ENCODE measurements at regions not wholly inside any gene's neighbourhood (a gene's known extent, or its start where the extent isn't known, plus 50 kb on each side); places are given as distances from the start of the nearest gene placed in this dataset.

GRCh38 chr7:46318276-46318675 lies 397.2 kb upstream of the IGFBP3 start:
- no peaks in the 10 kb centered on the region for H3K27me3 ChIP-seq (ENCODE audit: insufficient read depth, low read length)
- RAD21 ChIA-PET (ENCODE audit: low non-redundant PET in 1 of 2, low total read pairs in 2 of 2, uncharacterized antibody in 2 of 2, unreplicated experiment in 2 of 2): no interaction called here
- ATAC-seq (no peak), DNase-seq (ENCODE audit: low read depth, low spot score) (no peak)
- H3K27ac ChIP-seq (ENCODE audit: low read depth, low read length): no peak overlapping the region
- CTCF ChIA-PET: no interaction called here
- POLR2A ChIA-PET: no interaction called here
- H3K9ac ChIP-seq (ENCODE audit: low read length): no peak overlapping the region
- intact Hi-C loops (cut with micrococcal nuclease): no loop called here
- no peaks in the 10 kb centered on the region for H3K9me3 ChIP-seq (ENCODE audit: control insufficient read depth in 1 of 2, insufficient read depth in 1 of 2, low read depth in 1 of 2, low read length in 2 of 2)
- TF ChIP-seq ELF1 (IDR thresholded peaks at IDR 0.05; ENCODE audit: borderline replicate concordance, low read depth) (no peak), YY1 (IDR thresholded peaks at IDR 0.05; ENCODE audit: extremely low read depth, insufficient replicate concordance, low read depth, low read length) (no peak), MAX (IDR thresholded peaks at IDR 0.05) (no peak)
- H3K36me3 ChIP-seq (ENCODE audit: control insufficient read depth in 1 of 2, insufficient read depth in 2 of 2, low read length in 2 of 2): no peaks in the 10 kb centered on the region
- BruUV-seq (replicated peaks): no TSS peak
- H3K4me1 ChIP-seq (ENCODE audit: control insufficient read depth in 1 of 2, insufficient read depth in 2 of 2, low read length in 2 of 2): no peaks in the 10 kb centered on the region
- no peak overlapping the region for H2AFZ ChIP-seq (ENCODE audit: low read depth, low read length, poor library complexity, severe bottlenecking)
- no peaks in the 10 kb centered on the region for H3K9me2 ChIP-seq (ENCODE audit: insufficient read depth)
- no peaks in the 10 kb centered on the region for H3K79me2 ChIP-seq (ENCODE audit: insufficient read depth, low read length)
- H3K4me2 ChIP-seq (ENCODE audit: low read length): no peak overlapping the region
- H3K4me3 ChIP-seq (replicated peaks in 1 of 2; ENCODE audit: low read depth in 1 of 2, low read length in 2 of 2): no peak overlapping the region
- H4K20me1 ChIP-seq (ENCODE audit: insufficient read depth): no peaks in the 10 kb centered on the region

- H3K4me3 ChIP-seq (replicated peaks in 1 of 2; ENCODE audit: low read depth in 1 of 2, low read length in 2 of 2): no peak overlapping the region
- no peak for TF ChIP-seq EZH2phosphoT487 (IDR thresholded peaks at IDR 0.05; ENCODE audit: borderline replicate concordance)
- TF ChIP-seq ATF3 (IDR thresholded peaks at IDR 0.05): no peak
- no peak for TF ChIP-seq CEBPB (IDR thresholded peaks at IDR 0.05; ENCODE audit: low read depth)
- no peak for TF ChIP-seq ELF1 (IDR thresholded peaks at IDR 0.05; ENCODE audit: borderline replicate concordance, low read depth)
- no peak for TF ChIP-seq EZH2 (IDR thresholded peaks at IDR 0.05)
- TF ChIP-seq TCF7L2 (IDR thresholded peaks at IDR 0.05; ENCODE audit: borderline replicate concordance, extremely low read depth, insufficient read depth, insufficient read length): no peak
- TF ChIP-seq SRF (IDR thresholded peaks at IDR 0.05; ENCODE audit: low read depth): no peak
- no peak for TF ChIP-seq ZNF274 (IDR thresholded peaks at IDR 0.05; ENCODE audit: low read depth, low read length)
- TF ChIP-seq JUND (IDR thresholded peaks at IDR 0.05): no peak
- no peak for TF ChIP-seq YY1 (IDR thresholded peaks at IDR 0.05; ENCODE audit: extremely low read depth, insufficient replicate concordance, low read depth, low read length)
- TF ChIP-seq SIN3A (IDR thresholded peaks at IDR 0.05; ENCODE audit: low read depth): no peak
- BruUV-seq (replicated peaks): no TSS peak
These were observed 396.2 kb upstream of the IGFBP3 start for GRCh38 chr7:46317256-46317655.

More at GRCh38 chr7:46317256-46317655, 396.2 kb upstream of the IGFBP3 start:
- intact Hi-C loops (cut with micrococcal nuclease): no loop called here
- H3K4me1 ChIP-seq (ENCODE audit: control insufficient read depth in 1 of 2, insufficient read depth in 2 of 2, low read length in 2 of 2): no peaks in the 10 kb centered on the region
- no peaks in the 10 kb centered on the region for H3K27me3 ChIP-seq (ENCODE audit: insufficient read depth, low read length)
- no peak for DNase-seq (ENCODE audit: low read depth, low spot score)
- ChIA-PET POLR2A (no interaction called here), CTCF (no interaction called here), RAD21 (ENCODE audit: low non-redundant PET in 1 of 2, low total read pairs in 2 of 2, uncharacterized antibody in 2 of 2, unreplicated experiment in 2 of 2) (no interaction called here)
- no peak overlapping the region for H3K27ac ChIP-seq (ENCODE audit: low read depth, low read length)
- H3K9ac ChIP-seq (ENCODE audit: low read length): no peak overlapping the region
- H3K79me2 ChIP-seq (ENCODE audit: insufficient read depth, low read length): no peaks in the 10 kb centered on the region
- H2AFZ ChIP-seq (ENCODE audit: low read depth, low read length, poor library complexity, severe bottlenecking): no peak overlapping the region
- no peak for ATAC-seq
- no peak overlapping the region for H3K4me2 ChIP-seq (ENCODE audit: low read length)
- H4K20me1 ChIP-seq (ENCODE audit: insufficient read depth): no peaks in the 10 kb centered on the region
- no peaks in the 10 kb centered on the region for H3K9me2 ChIP-seq (ENCODE audit: insufficient read depth)
- no peaks in the 10 kb centered on the region for H3K9me3 ChIP-seq (ENCODE audit: control insufficient read depth in 1 of 2, insufficient read depth in 1 of 2, low read depth in 1 of 2, low read length in 2 of 2)
- no peaks in the 10 kb centered on the region for H3K36me3 ChIP-seq (ENCODE audit: control insufficient read depth in 1 of 2, insufficient read depth in 2 of 2, low read length in 2 of 2)
